SK-N-SH treated with all-trans-retinoic acid at 6 μM for 48 hours (cell line): ENCODE measurements at regions not wholly inside any gene's neighbourhood (a gene's known extent, or its start where the extent isn't known, plus 50 kb on each side); places are given as distances from the start of the nearest gene placed in this dataset.

Source experiments
- ATAC-seq: fragments of 200-7000 bp; cut with Tn5 transposase; 3 replicates; pipeline ENCODE4 v1.9.1; 2020; ENCODE audit warnings: mild to moderate bottlenecking, moderate library complexity
- ARNTL ChIP-seq: fragments of 450-650 bp; formaldehyde crosslinking; IDR thresholded peaks from 2 replicates; pipeline ENCODE4 v1.5.0; 2020; ENCODE audit warnings: low read depth, mild to moderate bottlenecking, moderate library complexity, borderline replicate concordance
- BACH2 ChIP-seq: fragments of 250-450 bp; sonication (Bioruptor Pico); IDR thresholded peaks from 2 replicates; pipeline ENCODE4 v1.9.0; 2021; ENCODE audit warnings: mild to moderate bottlenecking, borderline replicate concordance
- CSDC2 ChIP-seq: fragments of 250-450 bp; sonication (Bioruptor Pico); IDR thresholded peaks from 2 replicates; pipeline ENCODE4 v1.5.0; 2020; ENCODE audit warnings: mild to moderate bottlenecking, moderate library complexity
- ESRRG ChIP-seq: fragments of 250-450 bp; sonication (Bioruptor Pico); IDR thresholded peaks from 2 replicates; pipeline ENCODE4 v1.6.1; 2021; ENCODE audit warnings: mild to moderate bottlenecking
- GLIS3 ChIP-seq: fragments of 250-450 bp; sonication (Bioruptor Pico); IDR thresholded peaks from 2 replicates; pipeline ENCODE4 v1.5.0; 2020; ENCODE audit warnings: mild to moderate bottlenecking, moderate library complexity
- ISL1 ChIP-seq: fragments of 250-450 bp; sonication (Bioruptor Pico); IDR thresholded peaks from 2 replicates; pipeline ENCODE4 v2.1.2; 2022; ENCODE audit warnings: mild to moderate bottlenecking, moderate library complexity
- POU6F1 ChIP-seq: fragments of 250-450 bp; sonication (Bioruptor Pico); IDR thresholded peaks from 2 replicates; pipeline ENCODE4 v1.8.0; 2021; ENCODE audit warnings: low read depth, mild to moderate bottlenecking, moderate library complexity, borderline replicate concordance
- PPARA ChIP-seq: fragments of 250-450 bp; sonication (Bioruptor Pico); IDR thresholded peaks from 2 replicates; pipeline ENCODE4 v1.5.0; 2020; ENCODE audit warnings: mild to moderate bottlenecking, borderline replicate concordance
- RARB ChIP-seq: fragments of 250-450 bp; sonication (Bioruptor Pico); IDR thresholded peaks from 2 replicates; pipeline ENCODE4 v1.8.0; 2021; ENCODE audit warnings: mild to moderate bottlenecking, moderate library complexity
- TCF4 ChIP-seq: fragments of 250-450 bp; sonication (Bioruptor Pico); IDR thresholded peaks from 2 replicates; pipeline ENCODE4 v1.8.0; 2021; ENCODE audit warnings: mild to moderate bottlenecking, moderate library complexity, borderline replicate concordance
- TOX ChIP-seq: fragments of 250-450 bp; sonication (Bioruptor Pico); IDR thresholded peaks from 2 replicates; pipeline ENCODE4 v1.8.0; 2021; ENCODE audit warnings: mild to moderate bottlenecking, moderate library complexity, borderline replicate concordance
- ZC3H10 ChIP-seq: fragments of 250-450 bp; sonication (Bioruptor Pico); IDR thresholded peaks from 2 replicates; pipeline ENCODE4 v1.5.1; 2021; ENCODE audit warnings: mild to moderate bottlenecking, moderate library complexity
- ZFP3 ChIP-seq: fragments of 250-450 bp; sonication (Bioruptor Pico); IDR thresholded peaks from 2 replicates; pipeline ENCODE4 v1.5.0; 2020; ENCODE audit warnings: mild to moderate bottlenecking, moderate library complexity
- ZFP30 ChIP-seq: fragments of 450-650 bp; formaldehyde crosslinking; IDR thresholded peaks from 2 replicates; pipeline ENCODE4 v1.5.0; 2022; ENCODE audit warnings: mild to moderate bottlenecking, moderate library complexity
- ZNF565 ChIP-seq: fragments of 450-650 bp; formaldehyde crosslinking; conservative IDR thresholded peaks from 2 replicates; pipeline ENCODE4 v1.5.0; 2020; ENCODE audit warnings: low read depth, mild to moderate bottlenecking, moderate library complexity
- ZNF70 ChIP-seq: fragments of 450-650 bp; formaldehyde crosslinking; IDR thresholded peaks from 2 replicates; pipeline ENCODE4 v1.5.0; 2020; ENCODE audit warnings: mild to moderate bottlenecking, moderate library complexity
- ZNF8 ChIP-seq: fragments of 450-650 bp; formaldehyde crosslinking; IDR thresholded peaks from 2 replicates; pipeline ENCODE4 v1.5.0; 2020; ENCODE audit warnings: mild to moderate bottlenecking, moderate library complexity
- TF ChIP-seq, protein P1 (sequence below): fragments of 250-450 bp; sonication (Bioruptor Pico); IDR thresholded peaks from 2 replicates; pipeline ENCODE4 v1.5.1; 2020; ENCODE audit warnings: low read depth, mild to moderate bottlenecking, moderate library complexity
- TF ChIP-seq, protein P2 (sequence below): fragments of 250-450 bp; sonication (Bioruptor Pico); IDR thresholded peaks from 2 replicates; pipeline ENCODE4 v1.5.1; 2021; ENCODE audit warnings: mild to moderate bottlenecking, moderate library complexity
- TF ChIP-seq, protein P3 (sequence below): fragments of 250-450 bp; sonication (Bioruptor Pico); IDR thresholded peaks from 2 replicates; pipeline ENCODE4 v1.5.0; 2020; ENCODE audit warnings: mild to moderate bottlenecking, moderate library complexity

DNA sequence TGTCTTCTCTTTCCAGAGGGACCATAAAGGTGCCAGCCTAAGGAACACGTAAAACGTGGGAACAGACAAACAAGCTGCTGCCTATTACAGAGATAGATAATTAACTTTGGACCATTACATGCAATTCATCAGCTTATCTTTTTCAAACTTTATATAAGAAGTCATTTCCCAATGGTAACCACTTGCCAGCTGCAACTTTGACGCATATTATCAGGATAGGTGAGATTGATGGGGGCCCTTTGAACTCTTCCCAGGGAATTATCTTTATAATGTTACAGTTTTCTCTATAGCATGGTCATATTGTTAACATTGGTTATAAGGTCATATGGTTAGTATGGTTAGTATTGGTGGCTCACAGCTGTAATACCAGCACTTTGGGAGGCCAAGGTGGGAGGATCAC is 94.1 kb upstream of the BMP2K start:
- ATAC-seq = no peak
- TF ChIP-seq, protein P1, sequence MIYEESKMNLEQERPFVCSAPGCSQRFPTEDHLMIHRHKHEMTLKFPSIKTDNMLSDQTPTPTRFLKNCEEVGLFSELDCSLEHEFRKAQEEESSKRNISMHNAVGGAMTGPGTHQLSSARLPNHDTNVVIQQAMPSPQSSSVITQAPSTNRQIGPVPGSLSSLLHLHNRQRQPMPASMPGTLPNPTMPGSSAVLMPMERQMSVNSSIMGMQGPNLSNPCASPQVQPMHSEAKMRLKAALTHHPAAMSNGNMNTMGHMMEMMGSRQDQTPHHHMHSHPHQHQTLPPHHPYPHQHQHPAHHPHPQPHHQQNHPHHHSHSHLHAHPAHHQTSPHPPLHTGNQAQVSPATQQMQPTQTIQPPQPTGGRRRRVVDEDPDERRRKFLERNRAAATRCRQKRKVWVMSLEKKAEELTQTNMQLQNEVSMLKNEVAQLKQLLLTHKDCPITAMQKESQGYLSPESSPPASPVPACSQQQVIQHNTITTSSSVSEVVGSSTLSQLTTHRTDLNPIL (CRISPR knock-in tag) = no peak
- TF ChIP-seq, protein P2, sequence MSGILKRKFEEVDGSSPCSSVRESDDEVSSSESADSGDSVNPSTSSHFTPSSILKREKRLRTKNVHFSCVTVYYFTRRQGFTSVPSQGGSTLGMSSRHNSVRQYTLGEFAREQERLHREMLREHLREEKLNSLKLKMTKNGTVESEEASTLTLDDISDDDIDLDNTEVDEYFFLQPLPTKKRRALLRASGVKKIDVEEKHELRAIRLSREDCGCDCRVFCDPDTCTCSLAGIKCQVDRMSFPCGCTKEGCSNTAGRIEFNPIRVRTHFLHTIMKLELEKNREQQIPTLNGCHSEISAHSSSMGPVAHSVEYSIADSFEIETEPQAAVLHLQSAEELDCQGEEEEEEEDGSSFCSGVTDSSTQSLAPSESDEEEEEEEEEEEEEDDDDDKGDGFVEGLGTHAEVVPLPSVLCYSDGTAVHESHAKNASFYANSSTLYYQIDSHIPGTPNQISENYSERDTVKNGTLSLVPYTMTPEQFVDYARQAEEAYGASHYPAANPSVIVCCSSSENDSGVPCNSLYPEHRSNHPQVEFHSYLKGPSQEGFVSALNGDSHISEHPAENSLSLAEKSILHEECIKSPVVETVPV (CRISPR knock-in tag) = no peak
- no peak for TF ChIP-seq ARNTL (CRISPR knock-in tag)

DNA sequence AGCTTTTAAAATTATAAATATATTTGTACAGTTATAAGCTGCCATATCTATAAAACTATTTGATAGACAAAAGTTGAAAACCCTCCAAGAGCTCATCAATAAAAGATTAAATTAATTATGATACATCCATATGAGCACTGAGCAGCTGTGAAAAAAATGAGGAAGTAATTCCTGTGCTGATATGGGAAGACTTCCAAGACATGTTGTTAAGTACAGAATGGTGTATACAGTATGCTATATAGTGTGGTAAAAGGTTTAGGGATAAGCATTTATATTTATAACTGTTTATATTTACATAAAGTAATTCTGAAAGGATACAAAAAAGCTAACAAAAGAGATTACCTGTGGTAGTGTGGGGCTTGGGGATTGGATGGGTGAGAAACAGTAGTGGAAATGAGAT is 92.8 kb upstream of the BMP2K start:
- TF ChIP-seq GLIS3 = no peak
- TF ChIP-seq RARB (CRISPR knock-in tag) = no peak
- TF ChIP-seq ARNTL (CRISPR knock-in tag) = no peak
- TF ChIP-seq, all 23 proteins: peak for 0
- ATAC-seq = no peak

GRCh38 chr4:78684325-78685079 is 91.6 kb upstream of the BMP2K start:
- peak; percentile 95 for ATAC-seq
- TF ChIP-seq ZNF70 (CRISPR knock-in tag) = no peak
- TF ChIP-seq ISL1 (CRISPR knock-in tag) = peak; percentile 33; the same call in 1 of the 2 replicates

DNA sequence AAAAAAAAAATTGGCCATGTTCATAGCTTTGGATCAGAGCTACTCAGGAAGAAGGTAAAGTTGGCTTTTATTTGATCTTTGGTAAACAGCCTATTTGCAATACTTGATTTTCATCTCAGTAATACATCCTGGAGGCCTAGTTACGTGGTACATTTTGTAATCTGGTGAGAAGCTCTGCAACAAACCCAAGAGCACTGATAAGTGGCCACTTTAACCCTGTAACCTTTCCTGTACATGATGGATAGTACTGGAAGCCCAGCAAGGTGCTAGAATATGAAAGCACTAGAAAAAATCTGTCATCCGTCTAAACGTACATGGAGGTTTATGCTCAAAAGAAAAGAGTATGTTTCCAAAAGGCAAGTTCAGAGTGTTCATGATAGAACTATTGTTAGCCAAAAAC is 88.3 kb upstream of the BMP2K start:
- TF ChIP-seq GLIS3 = no peak
- TF ChIP-seq ZC3H10 (CRISPR knock-in tag) = no peak
- TF ChIP-seq POU6F1 (CRISPR knock-in tag) = no peak
- TF ChIP-seq, protein P1 (CRISPR knock-in tag) = no peak
- no peak for TF ChIP-seq TCF4
- no peak for TF ChIP-seq ISL1 (CRISPR knock-in tag)
- no peak for TF ChIP-seq RARB (CRISPR knock-in tag)
- no peak for TF ChIP-seq PPARA (CRISPR knock-in tag)
- no peak for TF ChIP-seq ESRRG (CRISPR knock-in tag)
- no peak for TF ChIP-seq ZFP3 (CRISPR knock-in tag)
- TF ChIP-seq ZNF8 (CRISPR knock-in tag) = no peak
- TF ChIP-seq, protein P3, sequence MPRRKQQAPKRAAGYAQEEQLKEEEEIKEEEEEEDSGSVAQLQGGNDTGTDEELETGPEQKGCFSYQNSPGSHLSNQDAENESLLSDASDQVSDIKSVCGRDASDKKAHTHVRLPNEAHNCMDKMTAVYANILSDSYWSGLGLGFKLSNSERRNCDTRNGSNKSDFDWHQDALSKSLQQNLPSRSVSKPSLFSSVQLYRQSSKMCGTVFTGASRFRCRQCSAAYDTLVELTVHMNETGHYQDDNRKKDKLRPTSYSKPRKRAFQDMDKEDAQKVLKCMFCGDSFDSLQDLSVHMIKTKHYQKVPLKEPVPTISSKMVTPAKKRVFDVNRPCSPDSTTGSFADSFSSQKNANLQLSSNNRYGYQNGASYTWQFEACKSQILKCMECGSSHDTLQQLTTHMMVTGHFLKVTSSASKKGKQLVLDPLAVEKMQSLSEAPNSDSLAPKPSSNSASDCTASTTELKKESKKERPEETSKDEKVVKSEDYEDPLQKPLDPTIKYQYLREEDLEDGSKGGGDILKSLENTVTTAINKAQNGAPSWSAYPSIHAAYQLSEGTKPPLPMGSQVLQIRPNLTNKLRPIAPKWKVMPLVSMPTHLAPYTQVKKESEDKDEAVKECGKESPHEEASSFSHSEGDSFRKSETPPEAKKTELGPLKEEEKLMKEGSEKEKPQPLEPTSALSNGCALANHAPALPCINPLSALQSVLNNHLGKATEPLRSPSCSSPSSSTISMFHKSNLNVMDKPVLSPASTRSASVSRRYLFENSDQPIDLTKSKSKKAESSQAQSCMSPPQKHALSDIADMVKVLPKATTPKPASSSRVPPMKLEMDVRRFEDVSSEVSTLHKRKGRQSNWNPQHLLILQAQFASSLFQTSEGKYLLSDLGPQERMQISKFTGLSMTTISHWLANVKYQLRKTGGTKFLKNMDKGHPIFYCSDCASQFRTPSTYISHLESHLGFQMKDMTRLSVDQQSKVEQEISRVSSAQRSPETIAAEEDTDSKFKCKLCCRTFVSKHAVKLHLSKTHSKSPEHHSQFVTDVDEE (CRISPR knock-in tag) = no peak
- no peak for TF ChIP-seq ZFP30 (CRISPR knock-in tag)
- no peak for TF ChIP-seq ZNF565
- no peak for TF ChIP-seq TOX
- TF ChIP-seq ZNF70 (CRISPR knock-in tag) = no peak
- TF ChIP-seq BACH2 = no peak
- TF ChIP-seq, protein P2 (CRISPR knock-in tag) = no peak
- TF ChIP-seq CSDC2 (CRISPR knock-in tag) = no peak
- no peak for ATAC-seq
